Right lobe of liver (tissue), 4 donors: ENCODE measurements at regions not wholly inside any gene's neighbourhood (a gene's known extent, or its start where the extent isn't known, plus 50 kb on each side); places are given as distances from the start of the nearest gene placed in this dataset.
"Not testable (repeated sequence)": the region's sequence is repeated elsewhere in the genome, so short reads cannot be mapped to it uniquely, and the experiment has no call there.

Experiments used
- POLR2A ChIP-seq: fragments of 450-650 bp; IDR thresholded peaks from one replicate; pipeline ENCODE4 v1.6.1; 2017; ENCODE audit warnings: antibody characterized with exemption, mild to moderate bottlenecking
- TF ChIP-seq, protein P1 (sequence below), 4 donors: fragments of 200-600 bp in 3 of 4; fragments of 450-650 bp in 1 of 4; IDR thresholded peaks; one replicate each; pipeline versions ENCODE4 v1.5.1 to v1.8.0; 2016 to 2022; ENCODE audit warnings: antibody characterized with exemption in 4 of 4, mild to moderate bottlenecking in 2 of 4
- donor health status: DM: no; HTN: no; CAD: no.
- donor health status: DM: no; HTN: no; CAD: no.
- donor health status: DM: no; HTN: yes; CAD: no.

DNA sequence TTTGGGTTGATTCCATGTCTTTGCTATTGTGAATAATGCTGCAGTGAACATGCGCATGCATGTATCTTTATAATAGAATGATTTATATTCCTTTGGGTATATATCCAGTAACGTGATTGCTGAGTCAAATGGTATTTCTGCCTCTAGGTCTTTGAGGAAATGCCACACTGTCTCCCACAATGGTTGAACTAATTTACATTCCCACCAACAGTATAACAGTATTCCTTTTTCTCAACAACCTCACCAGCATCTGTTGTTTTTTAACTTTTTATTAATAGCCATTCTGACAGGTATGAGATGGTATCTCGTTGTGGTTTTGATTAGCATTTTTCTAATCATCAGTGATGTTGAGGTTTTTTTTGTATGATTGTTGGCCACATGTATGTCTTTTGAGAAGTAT is 133.6 kb downstream of the GPR85 start:
- TF ChIP-seq, protein P1, sequence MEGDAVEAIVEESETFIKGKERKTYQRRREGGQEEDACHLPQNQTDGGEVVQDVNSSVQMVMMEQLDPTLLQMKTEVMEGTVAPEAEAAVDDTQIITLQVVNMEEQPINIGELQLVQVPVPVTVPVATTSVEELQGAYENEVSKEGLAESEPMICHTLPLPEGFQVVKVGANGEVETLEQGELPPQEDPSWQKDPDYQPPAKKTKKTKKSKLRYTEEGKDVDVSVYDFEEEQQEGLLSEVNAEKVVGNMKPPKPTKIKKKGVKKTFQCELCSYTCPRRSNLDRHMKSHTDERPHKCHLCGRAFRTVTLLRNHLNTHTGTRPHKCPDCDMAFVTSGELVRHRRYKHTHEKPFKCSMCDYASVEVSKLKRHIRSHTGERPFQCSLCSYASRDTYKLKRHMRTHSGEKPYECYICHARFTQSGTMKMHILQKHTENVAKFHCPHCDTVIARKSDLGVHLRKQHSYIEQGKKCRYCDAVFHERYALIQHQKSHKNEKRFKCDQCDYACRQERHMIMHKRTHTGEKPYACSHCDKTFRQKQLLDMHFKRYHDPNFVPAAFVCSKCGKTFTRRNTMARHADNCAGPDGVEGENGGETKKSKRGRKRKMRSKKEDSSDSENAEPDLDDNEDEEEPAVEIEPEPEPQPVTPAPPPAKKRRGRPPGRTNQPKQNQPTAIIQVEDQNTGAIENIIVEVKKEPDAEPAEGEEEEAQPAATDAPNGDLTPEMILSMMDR (IDR thresholded peaks at IDR 0.05) = not testable (repeated sequence)
- not testable (repeated sequence) for TF ChIP-seq POLR2A
